Astrocyte of the cerebellum (primary cell): ENCODE measurements at regions not wholly inside any gene's neighbourhood (a gene's known extent, or its start where the extent isn't known, plus 50 kb on each side); places are given as distances from the start of the nearest gene placed in this dataset.

ENCODE experiments used
- DNase-seq: peaks from one replicate; pipeline ENCODE4 v3.0.0-alpha.2; 2011; ENCODE audit warnings: low read depth
- H3K4me3 ChIP-seq: 2 replicates; pipeline ENCODE4 v1.5.1; 2011; ENCODE audit warnings: mild to moderate bottlenecking, low read depth, low read length, moderate library complexity
- in situ Hi-C: cut with HindIII; loops from 2 replicates; pipeline ENCODE4 v1.10.0; 2017; ENCODE audit warnings: low sequenced_read_pairs
- TF ChIP-seq, protein P1 (sequence below): IDR thresholded peaks from 2 replicates; pipeline ENCODE4 v1.5.1; 2012; ENCODE audit warnings: low read length, low read depth, moderate library complexity, mild to moderate bottlenecking; ENCODE audit errors: missing control alignments

GRCh38 chr2:188046437-188046836 is 245.2 kb upstream of the GULP1 start:
- in situ Hi-C loops, result no loop called here
- DNase-seq, result peak; percentile 8
- TF ChIP-seq, protein P1, sequence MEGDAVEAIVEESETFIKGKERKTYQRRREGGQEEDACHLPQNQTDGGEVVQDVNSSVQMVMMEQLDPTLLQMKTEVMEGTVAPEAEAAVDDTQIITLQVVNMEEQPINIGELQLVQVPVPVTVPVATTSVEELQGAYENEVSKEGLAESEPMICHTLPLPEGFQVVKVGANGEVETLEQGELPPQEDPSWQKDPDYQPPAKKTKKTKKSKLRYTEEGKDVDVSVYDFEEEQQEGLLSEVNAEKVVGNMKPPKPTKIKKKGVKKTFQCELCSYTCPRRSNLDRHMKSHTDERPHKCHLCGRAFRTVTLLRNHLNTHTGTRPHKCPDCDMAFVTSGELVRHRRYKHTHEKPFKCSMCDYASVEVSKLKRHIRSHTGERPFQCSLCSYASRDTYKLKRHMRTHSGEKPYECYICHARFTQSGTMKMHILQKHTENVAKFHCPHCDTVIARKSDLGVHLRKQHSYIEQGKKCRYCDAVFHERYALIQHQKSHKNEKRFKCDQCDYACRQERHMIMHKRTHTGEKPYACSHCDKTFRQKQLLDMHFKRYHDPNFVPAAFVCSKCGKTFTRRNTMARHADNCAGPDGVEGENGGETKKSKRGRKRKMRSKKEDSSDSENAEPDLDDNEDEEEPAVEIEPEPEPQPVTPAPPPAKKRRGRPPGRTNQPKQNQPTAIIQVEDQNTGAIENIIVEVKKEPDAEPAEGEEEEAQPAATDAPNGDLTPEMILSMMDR, result no peak
- no peak overlapping the region for H3K4me3 ChIP-seq

DNA sequence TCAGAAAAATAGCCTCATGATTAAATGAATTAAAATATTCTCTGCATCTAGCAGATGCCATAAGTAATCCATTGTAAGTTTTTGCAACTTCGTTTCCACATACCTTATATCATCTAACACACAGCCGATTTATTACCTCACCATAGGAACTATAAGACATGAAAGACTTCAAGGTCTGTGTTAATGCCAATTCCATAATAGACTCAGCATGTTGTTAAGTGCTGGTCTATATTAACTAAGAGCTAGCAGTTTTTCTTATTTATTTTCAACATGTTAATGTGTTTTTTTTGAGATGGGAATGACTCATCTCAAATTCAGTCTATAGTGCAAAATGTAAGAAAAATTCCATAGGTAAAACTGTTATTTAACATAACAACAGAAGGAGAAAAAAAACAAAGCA is 243.9 kb upstream of the GULP1 start:
- TF ChIP-seq, protein P1, result no peak
- no peak for DNase-seq
- H3K4me3 ChIP-seq, result no peak overlapping the region
- in situ Hi-C loops, result no loop called here

DNA sequence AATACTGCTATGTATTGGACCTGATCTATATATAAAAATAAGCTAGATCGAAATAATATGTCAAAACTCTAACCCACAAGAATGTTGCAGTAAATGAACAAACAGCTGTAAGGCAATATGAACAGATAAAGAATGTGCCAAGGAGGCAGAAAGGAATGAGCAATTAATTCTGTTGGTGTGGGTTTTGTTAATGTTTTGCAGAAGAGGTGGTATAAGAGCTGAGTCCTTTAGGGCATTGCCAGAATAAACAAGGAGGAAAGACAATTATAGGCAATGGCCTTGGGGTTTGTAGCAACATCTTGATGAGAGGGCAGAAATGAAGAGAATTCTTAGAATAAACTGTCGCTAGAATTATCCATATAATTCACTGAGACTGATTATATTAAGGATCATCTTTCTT is 240.9 kb upstream of the GULP1 start:
- peak; percentile 23 for DNase-seq
- no peak overlapping the region for H3K4me3 ChIP-seq
- in situ Hi-C loops, result no loop called here
- TF ChIP-seq, protein P1, result no peak

- in situ Hi-C loops, result no loop called here
- H3K4me3 ChIP-seq, result no peak overlapping the region
- TF ChIP-seq, protein P1, result no peak
- DNase-seq, result no peak
Observed at GRCh38 chr2:188051706-188052105, 240.0 kb upstream of the GULP1 start.

GRCh38 chr2:188065386-188065785 is 226.3 kb upstream of the GULP1 start:
- no peak overlapping the region for H3K4me3 ChIP-seq
- TF ChIP-seq, protein P1, result no peak
- in situ Hi-C loops, result no loop called here
- DNase-seq, result no peak

DNA sequence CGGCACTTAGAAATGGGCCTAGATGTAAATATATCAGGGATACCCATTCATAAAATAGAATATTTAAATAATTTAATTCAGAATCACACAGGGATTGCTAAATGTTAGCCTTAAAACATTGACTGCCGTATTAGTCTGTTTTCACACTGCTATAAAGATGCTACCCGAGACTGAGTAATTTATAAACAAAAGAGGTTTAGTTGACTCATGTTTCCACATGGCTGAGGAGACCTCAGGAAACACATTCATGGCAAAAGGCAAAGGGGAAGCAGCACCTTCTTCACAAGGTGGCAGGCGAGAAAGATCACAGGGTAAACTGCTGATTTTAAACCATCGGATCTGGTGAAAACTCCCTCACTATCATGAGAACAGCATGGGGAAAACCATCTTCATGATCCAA is 223.6 kb upstream of the GULP1 start:
- H3K4me3 ChIP-seq, result no peak overlapping the region
- in situ Hi-C loops, result no loop called here
- DNase-seq, result no peak
- TF ChIP-seq, protein P1, result no peak
